ENCODE measurements at regions not wholly inside any gene's neighbourhood (a gene's known extent, or its start where the extent isn't known, plus 50 kb on each side); places are given as distances from the start of the nearest gene placed in this dataset.

DNA sequence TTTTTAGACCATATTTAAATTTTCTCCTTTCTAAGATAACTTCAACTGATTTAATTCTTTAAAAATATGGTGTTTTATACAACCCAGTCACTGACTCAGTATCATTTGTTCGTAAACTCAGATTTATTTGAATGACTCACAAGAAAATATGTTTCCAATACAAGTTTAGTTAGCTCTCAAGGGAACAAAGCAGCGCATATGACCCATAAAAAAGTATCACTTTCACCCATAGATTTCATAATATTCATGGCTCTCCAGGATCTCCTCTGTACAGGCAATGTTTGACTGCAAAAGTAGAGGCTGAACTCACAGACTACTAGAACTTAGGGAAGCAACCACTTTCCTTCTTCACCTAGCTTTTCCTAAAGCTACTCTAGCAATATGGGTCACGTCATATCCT, 405.6 kb upstream of the PCDH9 start:
- DNase-seq: no peak

GRCh38 chr13:67632590-67632989, 402.5 kb upstream of the PCDH9 start:
- no peak for DNase-seq

DNA sequence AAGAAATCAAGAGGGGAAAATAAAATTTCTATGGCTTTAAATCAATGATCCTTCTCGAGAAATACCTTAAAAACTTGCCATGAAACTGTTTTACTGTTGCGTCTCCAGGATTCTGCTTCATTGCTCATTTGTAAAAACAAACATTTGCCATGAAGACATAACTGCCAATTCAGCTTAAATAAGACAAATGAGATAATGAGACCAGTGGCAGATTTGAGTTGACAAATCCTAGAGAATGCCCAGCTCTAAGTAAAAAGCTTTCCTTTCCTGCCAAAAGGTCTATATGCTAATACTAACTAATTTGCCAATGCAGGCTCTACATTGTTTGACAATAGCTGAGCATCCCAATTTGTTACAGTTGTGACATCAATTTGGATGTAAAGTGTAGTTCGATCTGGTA, 400.5 kb upstream of the PCDH9 start:
- no peak for DNase-seq

DNA sequence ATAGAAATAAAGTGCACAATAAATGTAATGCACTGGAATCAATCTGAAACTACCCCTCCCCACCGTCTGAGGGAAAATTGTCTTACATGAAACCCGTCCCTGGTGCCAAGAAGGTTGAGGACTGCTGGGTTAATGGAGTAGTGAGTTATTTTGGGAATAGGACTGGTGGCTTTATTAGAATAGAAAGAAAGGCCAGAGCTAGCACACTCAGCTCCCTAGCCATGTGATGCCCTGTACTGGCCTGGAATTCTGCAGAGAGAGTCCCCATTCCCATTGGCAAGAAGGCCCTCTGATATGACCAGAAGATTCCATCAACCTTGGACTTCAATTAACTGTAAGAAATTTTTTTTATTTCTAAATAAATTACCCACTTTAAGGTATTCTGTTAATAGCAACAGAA, 393.5 kb upstream of the PCDH9 start:
- no peak for DNase-seq

DNA sequence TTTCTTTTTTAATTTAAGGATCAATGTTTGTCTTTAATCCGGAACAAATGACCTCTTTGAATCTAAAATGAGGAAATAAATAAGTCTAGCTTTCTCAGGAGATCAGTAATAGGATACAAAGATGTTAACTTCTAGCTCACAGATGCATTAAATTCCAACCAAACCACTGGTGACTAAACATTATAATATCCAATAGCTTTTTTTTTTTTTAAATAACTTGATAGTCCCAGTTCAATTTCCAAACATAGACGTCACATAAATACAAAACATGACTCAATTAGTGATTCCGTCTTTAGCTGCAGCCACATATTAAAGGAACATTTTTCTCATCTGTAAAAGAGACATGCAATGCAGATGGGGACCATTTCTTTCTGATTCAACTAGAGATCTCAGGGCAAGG, 390.5 kb upstream of the PCDH9 start:
- no peak for DNase-seq

DNA sequence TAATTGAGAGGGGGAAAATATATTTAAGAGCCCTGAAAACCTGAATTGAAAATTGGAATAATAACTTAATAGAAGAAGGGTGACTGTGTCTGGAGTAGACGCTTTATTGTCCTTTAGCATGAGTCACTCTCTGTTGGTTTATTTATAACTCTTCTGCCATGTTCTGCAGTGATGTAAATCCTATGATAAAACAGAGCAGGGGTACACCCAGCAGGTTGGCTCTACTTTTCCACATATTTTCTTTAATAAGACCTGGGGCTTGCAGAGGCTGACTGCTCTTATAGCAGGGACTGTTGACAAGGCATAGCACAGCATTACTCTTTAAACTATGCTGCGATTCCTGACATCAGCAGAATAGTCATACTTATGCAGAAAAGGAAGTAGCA, 389.9 kb upstream of the PCDH9 start:
- no peak for DNase-seq

GRCh38 chr13:67619351-67619994, 389.3 kb upstream of the PCDH9 start:
- no peak for DNase-seq

DNA sequence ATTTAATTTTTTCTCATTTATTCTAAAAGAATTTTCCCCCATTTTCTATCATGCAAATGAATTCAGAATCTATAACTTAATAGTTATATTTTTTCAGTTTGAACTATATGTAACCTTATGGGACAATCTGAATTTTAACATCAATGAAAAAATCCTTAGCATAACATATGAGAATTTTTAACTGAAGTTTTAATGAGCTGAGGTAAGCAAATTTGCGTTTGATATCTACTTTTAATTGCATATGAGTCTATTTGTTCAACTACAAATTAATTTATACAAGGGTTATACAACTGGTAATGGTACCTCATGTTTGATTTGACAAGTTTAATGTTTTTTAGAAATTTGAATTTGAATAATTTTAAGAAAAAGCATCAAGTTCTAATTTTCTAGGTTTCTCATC, 384.4 kb upstream of the PCDH9 start:
- DNase-seq: no peak

DNA sequence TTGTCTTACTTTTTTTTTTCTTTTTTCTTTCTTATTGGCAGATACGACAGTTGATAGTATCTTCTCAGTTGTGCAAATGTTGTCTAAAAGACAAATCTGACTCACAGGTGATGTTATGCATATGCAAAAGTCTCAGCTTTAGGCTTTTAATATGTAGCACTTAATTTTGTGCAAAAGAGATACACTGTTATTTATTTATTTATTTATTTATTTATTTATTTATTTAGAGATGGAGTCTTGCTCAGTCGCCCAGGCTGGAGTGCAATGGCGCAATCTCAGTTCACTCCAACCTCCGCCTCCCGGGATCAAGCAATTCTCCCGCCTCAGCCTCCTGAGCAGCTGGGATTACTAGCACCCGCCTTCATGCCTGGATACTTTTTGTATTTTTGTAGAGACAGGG, 383.9 kb upstream of the PCDH9 start:
- no peak for DNase-seq

GRCh38 chr13:67588607-67589006, 358.5 kb upstream of the PCDH9 start:
- no peak for DNase-seq

GRCh38 chr13:67577361-67577760, 347.2 kb upstream of the PCDH9 start:
- DNase-seq: no peak

DNA sequence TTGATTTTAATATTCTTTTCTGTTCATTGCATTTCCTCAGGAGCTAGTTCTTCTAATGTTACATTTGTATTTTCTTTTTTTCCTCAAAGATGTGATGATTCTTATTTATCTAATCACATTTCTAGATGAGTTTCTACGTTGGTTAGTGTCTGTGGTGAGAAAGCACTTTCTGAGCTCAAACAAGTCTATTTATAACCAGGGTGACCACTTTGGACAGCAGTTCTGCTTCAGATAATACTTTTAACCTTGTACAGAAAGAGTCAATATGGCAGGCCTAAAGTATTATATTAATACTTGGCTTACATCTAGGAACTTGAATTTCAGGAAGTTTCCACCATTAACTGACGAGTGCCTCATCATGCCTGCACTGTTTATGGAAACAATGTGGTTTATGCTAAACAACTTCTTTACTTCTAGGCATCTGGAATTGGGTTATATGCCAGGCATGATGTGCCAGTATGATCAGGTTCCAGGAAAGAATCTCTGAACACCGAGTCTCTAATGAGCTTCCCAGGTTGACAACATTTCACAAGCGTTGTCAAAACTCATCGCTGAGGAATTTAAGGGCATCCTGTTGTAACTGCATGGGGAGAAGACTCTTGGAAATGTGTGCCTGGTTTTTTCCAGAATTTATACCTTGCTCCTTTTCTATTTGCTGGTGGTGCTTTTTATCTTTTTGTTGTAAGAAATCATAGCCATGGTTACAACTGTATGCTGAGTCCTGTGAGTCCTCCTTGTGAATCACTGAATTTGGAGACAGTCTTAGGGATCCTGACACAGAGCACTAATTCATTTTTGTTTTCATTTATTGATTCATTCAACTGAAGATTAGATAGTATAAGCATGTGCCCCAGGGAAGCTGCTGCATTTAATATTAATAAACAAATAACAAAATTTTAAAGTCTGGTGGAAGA, 344.4 kb upstream of the PCDH9 start:
- DNase-seq: no peak

DNA sequence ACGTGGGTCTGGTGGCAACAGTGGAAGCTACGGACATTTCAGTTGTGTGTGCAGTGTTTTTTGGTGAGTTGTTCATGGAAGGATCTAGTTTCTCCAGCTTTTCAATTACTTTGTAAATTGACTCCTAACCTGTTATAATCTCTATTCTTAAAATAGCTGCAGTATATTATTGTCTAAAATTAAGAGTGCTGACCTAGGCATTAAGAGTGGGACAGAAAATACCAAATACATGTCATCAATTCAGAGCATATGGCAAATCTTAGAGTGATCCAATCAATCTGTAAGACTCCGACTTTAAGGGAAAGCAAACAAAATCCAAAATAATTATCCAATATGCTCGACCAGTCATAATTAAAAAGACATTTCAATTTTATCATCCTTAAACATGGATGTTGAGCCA, 338.1 kb upstream of the PCDH9 start:
- no peak for DNase-seq

- no peak for DNase-seq
Measured at GRCh38 chr13:67557642-67558241, 327.6 kb upstream of the PCDH9 start.

DNA sequence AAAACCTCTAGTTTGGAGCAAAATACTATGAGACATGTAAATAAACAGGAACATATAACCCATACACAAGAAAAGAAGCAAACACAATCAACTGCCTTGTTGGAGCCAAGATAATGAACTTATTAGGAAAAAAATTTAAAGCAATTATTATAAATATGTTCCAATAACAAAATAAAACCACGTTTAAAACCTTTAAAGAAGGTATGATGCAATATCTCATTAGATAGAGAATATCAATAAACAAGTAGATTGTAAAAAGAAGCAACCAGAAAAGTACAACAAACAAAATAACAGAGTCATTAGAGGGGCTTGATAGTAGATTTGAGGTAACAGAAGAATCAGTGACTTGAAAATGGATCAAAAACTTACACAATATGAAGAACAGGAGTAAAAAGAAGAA, 327.0 kb upstream of the PCDH9 start:
- no peak for DNase-seq

DNA sequence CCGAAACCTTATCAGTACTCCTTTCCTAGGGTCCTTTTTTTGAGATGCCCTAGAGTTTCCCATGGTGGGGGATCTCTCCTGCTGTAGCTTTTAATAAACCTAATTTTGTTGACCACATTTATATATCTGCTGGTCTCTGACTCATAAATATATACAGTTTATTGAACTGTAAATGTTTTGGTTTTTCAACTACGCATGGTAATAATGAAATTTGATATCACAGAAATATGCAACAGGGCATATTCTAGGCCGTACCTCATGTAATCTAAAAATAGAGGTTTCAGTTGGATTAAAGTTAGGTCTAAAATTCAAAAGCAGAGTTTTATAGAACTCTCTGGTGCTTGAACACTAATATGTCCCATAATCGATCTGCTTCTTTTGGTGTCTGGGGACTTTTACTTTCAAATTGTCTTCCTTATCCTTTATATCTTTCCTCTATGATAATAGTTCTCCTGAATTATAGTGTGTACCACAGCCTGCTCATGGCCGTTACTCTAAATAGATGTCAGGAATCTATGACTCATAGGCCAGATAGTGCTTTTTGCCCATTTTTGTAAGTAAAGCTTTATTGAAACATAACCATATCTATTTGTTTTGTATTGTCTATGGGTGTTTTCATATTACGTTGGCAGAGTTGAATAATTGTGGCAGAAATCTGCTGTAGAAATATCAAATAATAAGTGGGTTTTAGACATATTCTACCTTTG, 324.8 kb upstream of the PCDH9 start:
- DNase-seq: no peak

DNA sequence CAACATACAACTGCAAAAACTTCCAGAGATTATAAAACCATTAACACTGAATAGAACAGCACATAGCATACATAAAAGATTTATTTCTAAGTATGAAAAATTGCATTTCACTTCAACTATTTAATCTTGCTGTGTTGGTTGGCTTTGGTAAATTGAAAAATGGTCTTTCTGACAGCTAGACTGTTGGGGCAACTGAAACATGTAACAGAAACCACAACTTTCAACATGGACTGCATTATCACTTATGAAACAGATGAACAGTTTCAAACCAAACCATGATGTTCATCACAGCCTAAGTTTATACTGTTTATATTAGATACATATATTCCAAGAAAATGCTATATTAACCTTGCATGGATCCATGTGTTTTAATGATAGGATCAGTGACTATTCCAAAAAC, 324.1 kb upstream of the PCDH9 start:
- DNase-seq: no peak

- DNase-seq: no peak
Measured at GRCh38 chr13:67549331-67549730, 319.2 kb upstream of the PCDH9 start.

- no peak for DNase-seq
Measured at GRCh38 chr13:67538906-67539305, 308.8 kb upstream of the PCDH9 start.

- no peak for DNase-seq
Measured at GRCh38 chr13:67520886-67521285, 290.8 kb upstream of the PCDH9 start.

- DNase-seq: no peak
Measured at GRCh38 chr13:67519356-67519755, 289.2 kb upstream of the PCDH9 start.

DNA sequence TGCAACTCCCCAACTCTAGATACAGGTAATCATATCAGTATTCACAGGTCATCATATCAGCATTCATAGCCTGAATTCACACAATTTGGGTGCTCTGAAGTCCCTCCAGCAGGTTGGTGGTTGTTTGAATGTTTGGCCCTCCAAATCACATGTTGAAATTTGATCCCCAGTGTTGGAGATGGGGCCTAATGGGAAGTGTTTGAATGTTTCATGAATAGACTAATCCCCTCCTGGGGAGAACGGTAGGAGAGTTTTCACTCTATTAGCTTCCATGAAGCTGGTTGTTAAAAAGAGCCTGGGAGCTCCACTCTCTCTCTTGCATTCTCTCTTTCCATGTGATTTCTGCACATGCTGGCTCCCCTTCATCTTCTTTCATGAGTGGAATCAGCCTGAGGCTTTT, 288.6 kb upstream of the PCDH9 start:
- DNase-seq: no peak

DNA sequence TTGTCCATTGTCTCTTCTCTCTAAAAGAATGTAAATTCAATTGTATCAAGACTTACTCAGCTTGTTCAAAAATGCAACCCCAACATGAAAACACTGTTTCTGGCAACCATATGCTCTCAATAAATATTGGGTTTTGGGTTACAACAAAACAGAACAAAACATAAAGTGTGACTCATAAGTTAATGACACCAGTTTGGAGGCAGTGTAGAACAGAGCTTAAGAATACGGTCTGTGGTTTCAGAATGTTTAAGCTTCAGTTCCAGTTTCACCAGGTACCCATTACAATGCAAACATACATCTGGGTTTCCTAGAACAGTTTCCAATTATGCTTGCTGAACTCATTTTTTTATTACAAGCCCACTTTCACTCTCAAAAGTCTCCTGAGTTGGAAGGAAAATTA, 285.8 kb upstream of the PCDH9 start:
- no peak for DNase-seq

All from C1 segment of cervical spinal cord (tissue), 14 donors.